ENCODE measurements at regions not wholly inside any gene's neighbourhood (a gene's known extent, or its start where the extent isn't known, plus 50 kb on each side); places are given as distances from the start of the nearest gene placed in this dataset.
A peak's percentile ranks its signal among the peaks of the same experiment; 100 is the strongest.
"Not testable (repeated sequence)": the region's sequence is repeated elsewhere in the genome, so short reads cannot be mapped to it uniquely, and the experiment has no call there.

DNA sequence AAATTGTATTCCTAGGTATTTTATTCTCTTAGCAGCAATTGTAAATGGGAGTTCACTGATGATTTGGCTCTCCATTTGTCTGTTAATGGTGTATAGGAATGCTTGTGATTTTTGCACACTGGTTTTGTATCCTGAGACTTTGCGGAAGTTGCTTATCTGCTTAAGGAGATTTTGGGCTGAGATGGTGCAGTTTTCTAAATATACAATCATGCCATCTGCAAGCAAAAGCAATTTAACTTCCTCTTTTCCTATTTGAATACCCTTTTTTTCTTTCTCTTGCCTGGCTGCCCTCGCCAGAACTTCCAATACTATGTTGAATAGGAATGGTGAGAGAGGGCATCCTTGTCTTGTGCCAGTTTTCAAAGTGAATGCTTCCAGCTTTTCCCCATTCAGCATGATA lies 1643.9 kb upstream of the ADGRL3 start:
- DNase-seq (ENCODE audit: low spot score); intact Hi-C loops (cut with DNase I): not testable (repeated sequence)

DNA sequence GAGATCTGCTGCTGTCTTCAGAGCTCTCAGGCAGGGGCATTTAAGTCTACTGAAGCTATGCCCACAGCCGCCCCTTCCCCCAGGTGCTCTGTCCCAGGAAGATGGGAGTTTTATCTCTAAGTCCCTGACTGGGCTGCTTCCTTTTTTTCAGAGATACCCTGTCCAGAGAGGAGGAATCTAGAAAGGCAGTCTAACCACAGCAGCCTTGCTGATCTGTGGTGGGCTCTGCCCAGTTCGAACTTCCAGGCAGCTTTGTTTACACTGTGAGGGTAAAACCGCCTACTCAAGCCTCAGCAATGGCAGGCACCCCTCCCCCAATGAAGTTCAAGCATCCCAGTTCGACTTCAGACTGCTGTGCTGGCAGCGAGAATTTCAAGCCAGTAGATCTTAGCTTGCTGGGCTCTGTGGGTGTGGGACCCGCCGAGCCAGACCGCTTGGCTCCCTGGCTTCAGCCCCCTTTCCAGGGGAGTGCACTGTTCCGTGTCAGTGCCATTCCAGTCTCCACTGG lies 1639.9 kb upstream of the ADGRL3 start:
- DNase-seq (ENCODE audit: low spot score); intact Hi-C loops (cut with DNase I): not testable (repeated sequence)

DNA sequence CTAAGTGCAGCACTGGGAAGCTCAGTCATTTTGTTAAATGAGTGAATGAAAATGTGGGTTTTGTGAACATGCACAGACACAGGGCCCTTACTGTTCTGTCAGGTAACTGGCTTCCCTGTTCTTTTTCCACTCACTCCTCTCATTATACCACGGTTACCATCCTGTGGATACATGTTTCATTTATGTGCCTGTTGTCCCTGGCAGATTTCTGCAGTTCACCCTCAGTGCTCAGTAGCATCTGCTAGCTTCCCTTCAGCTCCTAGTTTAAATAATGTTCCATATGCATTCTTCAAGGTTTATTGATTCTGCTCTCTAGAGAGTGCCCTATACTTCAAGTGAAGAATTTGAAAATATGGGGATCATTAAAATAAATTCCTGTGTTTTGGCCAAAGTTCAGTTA lies 1634.3 kb upstream of the ADGRL3 start:
- no peak for DNase-seq (ENCODE audit: low spot score)
- intact Hi-C loops (cut with DNase I) = no loop called here

DNA sequence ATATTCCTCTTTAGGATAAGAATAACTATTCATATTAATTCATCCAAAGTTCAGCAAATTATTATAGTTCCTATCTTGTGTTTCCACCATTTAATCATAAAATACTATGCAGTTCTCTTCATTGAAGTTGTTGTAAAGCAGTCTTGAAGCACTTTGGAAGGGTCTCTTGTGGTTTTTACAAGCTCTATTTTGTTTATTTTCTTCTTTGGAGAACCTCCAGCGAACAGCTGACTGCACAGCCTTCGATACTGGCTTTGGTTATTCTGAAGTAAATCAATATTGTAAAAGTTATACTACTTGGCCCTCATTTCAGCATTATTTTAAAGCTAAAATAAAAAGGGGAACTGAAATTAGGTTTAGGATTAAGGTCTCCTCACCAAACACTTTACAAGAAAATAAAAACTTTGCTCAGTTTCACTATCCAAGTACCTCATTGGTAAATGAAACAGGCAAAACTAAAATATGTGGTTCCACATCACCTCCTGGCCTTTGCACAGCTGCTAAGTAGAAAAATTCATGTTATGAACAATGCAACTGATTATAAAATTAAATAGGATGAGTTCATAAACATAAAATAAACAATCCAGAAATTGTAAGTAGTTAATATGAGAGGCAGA lies 1629.2 kb upstream of the ADGRL3 start:
- intact Hi-C loops (cut with DNase I) = no loop called here
- DNase-seq (ENCODE audit: low spot score) = no peak

DNA sequence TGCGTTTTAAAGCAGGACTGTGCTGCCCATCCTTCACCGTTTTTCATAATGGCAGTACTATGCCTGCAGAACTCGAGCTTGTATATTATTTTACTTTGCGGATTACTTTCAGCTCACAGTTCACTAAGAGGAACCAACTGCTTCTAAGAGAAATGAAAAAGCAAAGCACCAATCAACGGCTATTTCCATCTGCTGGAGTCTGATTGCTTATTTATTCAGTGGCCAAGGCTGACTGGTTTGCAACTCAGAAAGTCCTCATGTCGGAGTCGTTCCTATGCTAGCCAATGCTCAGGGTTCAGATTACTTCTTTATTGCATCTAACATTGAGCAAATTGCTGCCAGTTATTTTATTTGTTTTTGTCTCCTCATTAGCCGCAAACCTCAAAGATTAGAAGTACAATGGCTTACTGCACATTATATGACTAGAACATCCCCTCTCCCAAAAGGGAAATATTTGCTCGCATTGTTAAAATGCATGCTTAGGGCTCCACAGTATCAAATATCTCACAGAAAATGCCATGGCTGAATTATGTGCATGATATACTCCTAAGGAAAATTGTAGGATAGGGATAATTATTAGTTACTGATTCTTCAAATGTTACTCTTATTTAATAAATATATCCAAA lies 1628.2 kb upstream of the ADGRL3 start:
- intact Hi-C loops (cut with DNase I) = no loop called here
- no peak for DNase-seq (ENCODE audit: low spot score)

DNA sequence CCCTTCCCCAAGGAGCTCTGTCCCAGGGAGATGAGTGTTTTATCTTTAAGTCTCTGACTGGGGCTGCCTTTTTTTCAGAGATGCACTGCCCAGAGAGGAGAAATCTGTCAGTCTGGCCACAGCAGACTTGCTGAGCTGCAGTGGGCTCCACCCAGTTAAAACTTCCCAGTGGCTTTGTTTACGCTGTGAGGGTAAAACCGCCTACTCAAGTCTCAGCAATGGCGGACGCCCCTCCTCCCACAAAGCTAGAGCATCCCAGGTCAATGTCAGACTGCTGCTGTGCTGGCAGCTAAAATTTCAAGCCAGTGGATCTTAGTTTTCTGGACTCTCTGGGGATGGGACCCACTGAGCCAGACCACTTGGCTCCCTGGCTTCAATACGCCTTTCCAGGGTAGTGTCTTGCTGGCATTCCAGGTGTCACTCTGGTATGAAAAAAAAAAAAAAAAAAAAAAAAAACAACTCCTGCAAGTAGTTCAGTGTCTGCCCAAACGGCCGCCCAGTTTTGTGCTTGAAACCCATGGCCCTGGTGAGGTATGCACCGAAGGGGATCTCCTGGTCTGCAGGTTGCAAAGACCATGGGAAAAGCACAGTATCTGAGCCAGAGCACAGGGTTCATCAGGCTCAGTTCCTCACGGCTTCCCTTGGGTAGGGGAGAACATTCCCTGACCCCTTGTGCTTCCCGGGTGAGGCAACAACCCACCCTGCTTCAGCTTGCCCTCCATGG lies 1616.1 kb upstream of the ADGRL3 start:
- no peak for DNase-seq (ENCODE audit: low spot score)
- intact Hi-C loops (cut with DNase I) = no loop called here

DNA sequence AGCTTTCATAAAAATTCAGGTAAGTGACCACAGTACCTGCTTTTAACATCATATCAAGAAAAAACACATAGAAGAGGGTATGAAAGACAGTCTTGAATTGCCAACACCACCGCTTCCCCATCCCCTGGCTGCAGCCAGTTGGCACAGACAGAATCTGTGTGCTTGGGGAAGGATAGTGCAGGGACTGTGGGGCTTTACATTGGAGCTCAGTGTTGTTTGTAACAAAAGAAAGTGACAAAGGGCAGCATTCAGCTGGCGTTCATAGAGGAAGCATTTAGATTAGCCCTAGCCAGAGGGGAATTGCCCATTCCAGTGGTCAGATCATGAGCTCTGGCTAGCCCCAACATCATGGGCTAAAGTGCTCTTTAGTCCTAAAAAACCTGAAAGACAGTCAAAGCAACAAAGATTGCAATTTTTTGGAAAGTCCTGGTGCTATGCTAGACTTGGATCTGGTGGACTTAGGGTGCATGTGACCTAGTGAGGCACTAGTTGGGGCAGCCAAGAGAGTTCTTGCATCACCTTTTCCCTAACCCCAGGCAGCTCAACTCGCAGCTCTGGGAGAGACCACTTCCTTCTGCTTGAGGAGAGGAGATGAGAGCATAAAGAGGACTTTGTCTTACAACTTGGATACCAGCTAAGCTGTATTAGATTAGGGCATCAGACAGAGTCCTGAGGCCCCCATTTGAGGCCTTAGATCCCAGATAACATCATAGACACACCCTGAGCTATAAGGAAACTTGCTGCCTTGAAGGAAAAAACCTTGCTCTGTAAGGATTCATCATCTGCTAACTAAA lies 1602.4 kb upstream of the ADGRL3 start:
- DNase-seq (ENCODE audit: low spot score) = peak; percentile 62
- intact Hi-C loops (cut with DNase I) = loop anchor here in 1 of 2 donors (5.0 kb wide), 1 partner anchor 1825 kb away; no protein-coding TSS in a partner anchor

DNA sequence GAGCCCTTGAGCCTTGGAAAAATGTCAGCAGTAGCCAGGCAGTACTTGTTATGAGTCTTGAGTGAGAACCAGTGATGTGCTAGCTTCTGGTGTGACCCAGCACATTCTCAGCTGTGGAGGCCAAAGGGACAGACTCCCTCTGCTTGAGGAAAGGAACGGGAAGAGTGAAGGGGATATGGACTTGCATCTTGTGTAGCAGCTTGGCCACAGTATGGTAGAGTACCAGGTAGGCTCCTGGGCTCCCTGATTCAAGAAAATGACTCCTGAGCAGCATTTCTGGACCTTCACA lies 1601.9 kb upstream of the ADGRL3 start:
- intact Hi-C loops (cut with DNase I) = loop anchor here in 1 of 2 donors (5.0 kb wide), 1 partner anchor 1824 kb away; no protein-coding TSS in a partner anchor
- DNase-seq (ENCODE audit: low spot score) = no peak

DNA sequence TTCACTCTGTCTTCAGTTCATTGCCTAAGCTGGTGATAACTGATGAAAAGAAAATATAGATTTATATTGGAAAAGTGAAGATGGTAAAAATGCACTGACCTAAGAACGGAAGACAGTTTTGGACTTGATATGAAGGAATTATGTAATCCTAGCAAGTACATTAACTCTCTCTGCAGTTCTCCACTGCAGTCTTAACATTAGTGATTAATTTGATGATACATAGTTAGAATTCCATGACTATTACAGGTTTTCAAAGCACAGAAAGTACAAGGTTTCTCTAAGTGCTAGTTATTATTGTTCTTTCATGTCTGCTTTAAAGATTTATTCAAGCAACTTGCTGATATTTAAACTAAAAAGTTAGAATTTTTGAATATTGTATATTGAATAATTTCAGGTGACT lies 1591.7 kb upstream of the ADGRL3 start:
- no peak for DNase-seq (ENCODE audit: low spot score)
- intact Hi-C loops (cut with DNase I) = no loop called here

DNA sequence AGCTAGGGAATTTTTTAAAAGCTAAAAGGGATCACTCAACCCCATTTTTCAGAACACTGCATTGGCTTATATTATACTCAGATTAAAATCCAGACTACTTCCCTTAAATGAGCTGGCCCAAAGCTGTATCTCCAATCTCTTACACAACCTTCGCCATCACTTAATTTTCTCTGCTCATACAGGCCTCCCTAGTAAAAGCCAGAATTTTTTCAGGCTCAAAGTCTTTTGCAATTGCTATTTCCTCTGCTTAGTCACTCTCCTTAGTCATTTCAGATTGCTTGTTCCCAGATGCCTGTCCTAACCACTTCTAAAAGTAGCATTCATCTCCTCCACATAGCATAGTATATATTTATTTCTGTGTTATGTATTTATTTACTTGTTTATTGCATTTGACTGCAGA lies 1587.9 kb upstream of the ADGRL3 start:
- DNase-seq (ENCODE audit: low spot score) = no peak
- intact Hi-C loops (cut with DNase I) = no loop called here

DNA sequence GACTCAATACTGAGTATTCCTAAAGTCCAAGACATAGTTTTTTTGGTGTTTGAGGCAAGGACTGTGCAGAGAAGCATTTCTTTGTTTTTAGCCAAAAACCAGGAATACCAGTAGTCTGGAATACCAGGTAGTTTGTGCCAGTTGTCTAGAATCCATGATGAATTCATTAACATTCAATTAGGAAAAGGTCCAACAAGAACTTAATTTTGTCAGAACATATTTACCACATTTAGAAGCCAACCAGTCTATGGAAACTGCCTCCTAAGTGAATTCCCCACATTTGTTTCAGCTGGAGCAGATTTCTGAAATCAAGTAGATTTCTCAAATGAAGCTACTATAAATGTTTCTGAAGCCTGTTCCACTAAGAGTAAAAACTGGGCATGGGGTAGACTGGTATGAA lies 1584.8 kb upstream of the ADGRL3 start:
- intact Hi-C loops (cut with DNase I) = no loop called here
- no peak for DNase-seq (ENCODE audit: low spot score)

DNA sequence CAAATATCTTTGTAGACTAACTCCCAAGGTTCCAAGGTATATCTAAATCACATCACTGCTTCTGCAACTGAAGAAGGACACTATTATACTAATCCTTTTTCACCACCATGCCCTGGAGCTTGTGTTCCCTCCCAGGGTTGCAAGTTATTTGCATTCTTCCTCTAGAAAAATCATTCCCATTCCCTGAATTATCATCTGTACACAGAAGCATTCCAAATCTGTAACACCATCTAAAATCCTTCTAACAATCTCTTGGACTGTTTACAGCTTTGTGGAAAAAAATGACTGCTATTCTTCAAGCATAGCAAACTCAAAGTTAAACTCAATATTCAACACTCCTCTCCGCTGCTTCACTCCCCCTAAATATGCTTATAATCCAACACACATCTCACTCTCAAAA lies 1570.8 kb upstream of the ADGRL3 start:
- intact Hi-C loops (cut with DNase I) = no loop called here
- no peak for DNase-seq (ENCODE audit: low spot score)

DNA sequence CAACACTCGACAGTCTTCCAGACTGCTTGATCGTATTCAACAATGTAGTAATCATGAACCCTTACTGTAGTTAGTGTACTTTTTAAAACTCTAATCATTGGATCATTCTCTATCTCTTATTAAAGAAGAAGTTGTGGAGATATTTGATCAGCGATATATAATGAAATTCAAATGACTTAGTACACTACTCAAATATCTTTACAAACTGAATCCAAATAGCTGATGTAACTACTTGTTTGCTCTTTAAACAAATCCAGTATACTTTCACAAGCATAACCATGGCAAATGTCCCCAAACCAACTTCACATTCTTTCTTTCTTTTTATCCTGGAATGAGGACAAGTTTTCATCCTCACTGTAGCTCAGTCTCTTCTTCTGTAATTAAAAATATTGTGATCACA lies 1569.9 kb upstream of the ADGRL3 start:
- DNase-seq (ENCODE audit: low spot score) = no peak
- intact Hi-C loops (cut with DNase I) = no loop called here

DNA sequence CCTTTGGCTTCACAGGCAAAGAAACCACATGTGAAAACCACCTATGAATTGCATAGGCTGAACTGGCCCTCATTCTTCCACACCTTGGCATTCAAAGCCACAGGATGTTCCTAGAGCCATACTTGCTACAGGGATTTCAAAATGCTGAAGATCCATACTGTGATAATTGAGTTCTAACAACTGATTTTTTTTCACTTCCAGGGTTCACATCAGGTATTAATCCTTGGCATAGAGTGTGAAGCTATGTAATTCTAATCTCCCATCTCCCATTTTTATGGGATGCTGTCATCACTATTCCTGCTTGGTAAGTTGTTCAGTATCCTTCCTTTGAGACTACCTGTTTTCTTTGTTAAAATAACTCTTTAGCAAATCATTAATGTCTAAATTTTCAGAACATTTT lies 1569.2 kb upstream of the ADGRL3 start:
- DNase-seq (ENCODE audit: low spot score) = no peak
- intact Hi-C loops (cut with DNase I) = no loop called here

DNA sequence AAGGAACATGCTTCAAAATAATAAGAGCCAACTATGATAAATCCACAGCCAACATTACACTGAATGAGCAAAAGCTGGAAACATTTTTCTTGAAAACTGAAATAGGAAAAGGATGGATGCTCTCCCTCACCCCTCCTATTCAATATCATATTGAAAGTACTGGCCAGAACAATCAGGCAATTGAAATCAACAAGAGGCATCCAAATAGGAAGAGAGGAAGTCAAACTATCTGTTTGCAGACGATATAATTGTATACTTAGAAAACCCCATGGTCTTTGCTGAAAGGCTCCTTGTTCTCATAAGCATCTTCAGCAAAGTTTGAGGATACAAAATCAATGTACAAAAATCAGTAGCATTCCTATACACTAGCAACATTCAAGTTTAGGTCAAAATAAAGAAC lies 1562.5 kb upstream of the ADGRL3 start:
- DNase-seq (ENCODE audit: low spot score) = no peak
- intact Hi-C loops (cut with DNase I) = no loop called here

DNA sequence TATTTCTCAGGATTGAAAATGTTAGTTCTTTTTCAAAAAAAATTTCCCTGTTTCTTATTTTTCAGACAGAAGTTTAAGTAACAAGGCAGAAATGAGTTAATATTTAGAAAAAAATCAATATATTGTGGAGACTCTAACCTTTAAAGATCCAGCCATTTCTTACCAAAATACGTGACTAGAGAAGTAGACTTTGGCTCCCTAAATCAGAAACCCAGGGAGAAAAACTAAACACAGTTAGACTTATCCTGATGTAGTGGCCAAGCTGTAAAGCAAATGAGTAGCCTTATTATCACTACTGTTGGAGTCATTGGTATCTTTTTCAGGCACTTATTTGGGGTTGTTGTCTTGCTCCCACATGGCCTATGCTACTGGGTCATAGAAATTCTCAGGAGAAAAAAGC lies 1556.4 kb upstream of the ADGRL3 start:
- no peak for DNase-seq (ENCODE audit: low spot score)
- intact Hi-C loops (cut with DNase I) = no loop called here

DNA sequence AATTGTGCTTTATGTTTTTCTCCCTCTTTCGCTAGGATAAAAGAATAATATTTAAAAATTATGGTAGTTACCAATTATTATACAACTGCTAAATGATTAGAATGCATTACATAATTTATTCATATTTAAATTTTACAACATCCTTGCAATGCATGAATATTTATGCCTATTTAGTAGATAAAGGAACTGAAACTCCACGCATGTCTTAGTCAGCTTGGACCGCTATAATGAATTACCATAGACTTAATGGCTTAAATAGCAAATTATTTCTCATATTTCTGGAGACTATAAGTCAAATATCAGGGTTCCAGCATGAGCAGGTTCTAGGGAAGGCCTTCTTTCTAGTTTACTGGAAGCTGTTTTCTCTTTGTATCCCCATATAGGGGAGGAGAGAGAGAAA lies 1555.4 kb upstream of the ADGRL3 start:
- intact Hi-C loops (cut with DNase I) = no loop called here
- DNase-seq (ENCODE audit: low spot score) = no peak

DNA sequence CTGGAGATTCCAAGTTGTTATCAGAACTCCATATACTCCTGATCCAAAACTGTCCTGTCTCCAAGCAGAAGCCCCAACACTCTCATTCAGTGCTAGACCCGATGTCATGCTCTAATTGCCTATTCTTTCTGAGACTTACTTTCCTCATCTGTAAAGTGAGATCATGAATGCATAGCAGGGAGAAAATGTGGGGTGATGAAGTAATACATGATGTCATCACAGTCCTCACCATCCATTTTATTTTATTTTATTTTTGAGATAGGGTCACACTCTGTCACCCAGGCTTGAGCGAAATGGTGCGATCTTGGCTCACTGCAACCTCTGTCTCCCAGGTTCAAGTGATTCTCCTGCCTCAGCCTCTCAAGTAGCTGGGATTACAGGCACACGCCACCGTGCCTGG lies 1554.0 kb upstream of the ADGRL3 start:
- intact Hi-C loops (cut with DNase I) = no loop called here
- DNase-seq (ENCODE audit: low spot score) = no peak

DNA sequence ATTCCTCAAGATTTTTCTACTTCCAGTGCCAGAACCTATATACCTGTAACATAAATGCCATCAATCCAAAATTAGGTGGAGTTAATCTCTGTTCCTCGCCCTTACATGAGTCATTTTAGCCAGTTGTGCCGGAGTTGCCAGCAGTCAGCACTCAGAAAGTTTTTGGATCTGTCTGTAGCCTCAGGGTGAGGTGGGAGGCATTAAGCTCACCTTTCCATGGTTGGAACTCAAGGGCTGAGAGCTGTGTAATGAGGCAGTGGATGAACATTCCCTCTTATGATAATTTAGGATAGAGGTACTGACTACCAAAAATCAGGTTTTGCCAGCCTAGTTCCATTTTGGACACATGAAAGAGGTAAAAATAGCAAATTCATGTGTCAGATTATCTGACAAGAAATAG lies 1553.1 kb upstream of the ADGRL3 start:
- DNase-seq (ENCODE audit: low spot score) = no peak
- intact Hi-C loops (cut with DNase I) = no loop called here

DNA sequence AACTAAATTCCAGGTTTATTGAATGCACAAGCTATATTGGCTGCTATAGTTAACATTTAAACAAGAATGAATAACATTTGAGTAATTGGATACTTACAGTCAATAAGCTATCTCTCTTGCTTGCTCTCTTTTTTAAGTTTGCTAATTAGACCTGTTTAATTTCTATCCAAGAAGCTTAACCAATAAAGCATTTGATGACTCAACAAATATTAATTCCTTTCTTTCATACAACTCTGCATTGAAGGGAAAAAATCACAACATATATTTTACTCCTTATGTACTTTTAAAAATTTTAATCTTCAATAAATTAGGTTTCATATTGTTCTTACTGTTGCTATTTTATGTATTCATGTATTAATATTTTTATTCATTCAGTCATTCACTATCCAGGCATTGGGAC lies 1552.6 kb upstream of the ADGRL3 start:
- intact Hi-C loops (cut with DNase I) = no loop called here
- no peak for DNase-seq (ENCODE audit: low spot score)

Data from posterior vena cava (tissue), 2 donors.